Mesothelial cell of epicardium (in vitro differentiated cells): ENCODE measurements at regions not wholly inside any gene's neighbourhood (a gene's known extent, or its start where the extent isn't known, plus 50 kb on each side); places are given as distances from the start of the nearest gene placed in this dataset.

Experiments
- DNase-seq, 2 experiments: peaks; one replicate each; pipeline ENCODE4 v3.0.0; 2021; ENCODE audit warnings: low spot score in 2 of 2; ENCODE audit not compliant: unreplicated experiment in 2 of 2
- H3K27ac Mint-ChIP-seq: 2 replicates; pipeline ENCODE4 v1.8.0; 2021; ENCODE audit warnings: mixed read lengths
- H3K27me3 Mint-ChIP-seq: 2 replicates; pipeline ENCODE4 v1.8.0; 2021; ENCODE audit warnings: low read depth, mixed read lengths
- H3K36me3 Mint-ChIP-seq: 2 replicates; pipeline ENCODE4 v1.8.0; 2021; ENCODE audit warnings: mixed read lengths
- H3K4me1 Mint-ChIP-seq: 2 replicates; pipeline ENCODE4 v1.8.0; 2021; ENCODE audit warnings: mixed read lengths
- H3K4me3 Mint-ChIP-seq: 2 replicates; pipeline ENCODE4 v1.8.0; 2021; ENCODE audit warnings: mild to moderate bottlenecking, moderate library complexity, mixed read lengths
- H3K9me3 Mint-ChIP-seq: 2 replicates; pipeline ENCODE4 v1.8.0; 2021; ENCODE audit warnings: mixed read lengths
- CTCF ChIP-seq: fragments of 200-600 bp; sonication (generic); IDR thresholded peaks from one replicate; pipeline ENCODE4 v1.5.0; 2021; ENCODE audit warnings: antibody characterized with exemption; ENCODE audit not compliant: unreplicated experiment

GRCh38 chr18:66083078-66083477 lies 332.3 kb downstream of the CDH7 start:
- Mint-ChIP-seq H3K9me3 (no peaks in the 10 kb centered on the region), H3K27me3 (no peaks in the 10 kb centered on the region), H3K4me3 (no peak overlapping the region), H3K36me3 (no peaks in the 10 kb centered on the region), H3K4me1 (no peaks in the 10 kb centered on the region), H3K27ac (no peak overlapping the region)
- DNase-seq = no peak
- TF ChIP-seq CTCF = no peak

GRCh38 chr18:66078925-66079800 lies 328.4 kb downstream of the CDH7 start:
- no peaks in the 10 kb centered on the region for H3K27me3 Mint-ChIP-seq
- H3K27ac Mint-ChIP-seq = no peak overlapping the region
- no peak for DNase-seq
- H3K9me3 Mint-ChIP-seq = peaks cover 14% of the 10 kb centered on the region
- no peak for TF ChIP-seq CTCF
- peaks cover under 1% of the 10 kb centered on the region for H3K36me3 Mint-ChIP-seq
- H3K4me1 Mint-ChIP-seq = no peaks in the 10 kb centered on the region
- H3K4me3 Mint-ChIP-seq = no peak overlapping the region

GRCh38 chr18:66077066-66077465 lies 326.3 kb downstream of the CDH7 start:
- H3K27me3 Mint-ChIP-seq = no peaks in the 10 kb centered on the region
- H3K36me3 Mint-ChIP-seq = peaks cover 3% of the 10 kb centered on the region
- peaks cover 31% of the 10 kb centered on the region for H3K9me3 Mint-ChIP-seq
- no peak overlapping the region for H3K4me3 Mint-ChIP-seq
- H3K4me1 Mint-ChIP-seq = no peaks in the 10 kb centered on the region
- TF ChIP-seq CTCF = no peak
- no peak for DNase-seq
- H3K27ac Mint-ChIP-seq = no peak overlapping the region

GRCh38 chr18:66066191-66066590 lies 315.4 kb downstream of the CDH7 start:
- Mint-ChIP-seq H3K27ac (no peak overlapping the region), H3K4me3 (no peak overlapping the region), H3K27me3 (no peaks in the 10 kb centered on the region), H3K36me3 (no peaks in the 10 kb centered on the region), H3K4me1 (no peaks in the 10 kb centered on the region), H3K9me3 (peaks cover 4% of the 10 kb centered on the region)
- no peak for DNase-seq
- no peak for TF ChIP-seq CTCF

GRCh38 chr18:66048406-66048805 lies 297.6 kb downstream of the CDH7 start:
- no peak overlapping the region for H3K4me3 Mint-ChIP-seq
- DNase-seq = no peak

More at GRCh38 chr18:66048406-66048805, 297.6 kb downstream of the CDH7 start:
- Mint-ChIP-seq H3K9me3 (no peaks in the 10 kb centered on the region), H3K4me1 (no peaks in the 10 kb centered on the region), H3K36me3 (no peaks in the 10 kb centered on the region), H3K27me3 (no peaks in the 10 kb centered on the region), H3K27ac (no peak overlapping the region)
- no peak for TF ChIP-seq CTCF
